GM18858 (cell line): ENCODE measurements at regions not wholly inside any gene's neighbourhood (a gene's known extent, or its start where the extent isn't known, plus 50 kb on each side); places are given as distances from the start of the nearest gene placed in this dataset.
"Not testable (repeated sequence)": the region's sequence is repeated elsewhere in the genome, so short reads cannot be mapped to it uniquely, and the experiment has no call there.

ENCODE experiments used
- ATAC-seq: cut with Tn5 transposase; IDR thresholded peaks from one replicate; pipeline ENCODE4 v1.9.1; 2021; ENCODE audit not compliant: unreplicated experiment

GRCh38 chr2:235105821-235106359 lies 154.1 kb downstream of the SH3BP4 start:
- no peak for ATAC-seq

GRCh38 chr2:235106874-235107639 lies 155.2 kb downstream of the SH3BP4 start:
- ATAC-seq: no peak

GRCh38 chr2:235107640-235107951 lies 155.8 kb downstream of the SH3BP4 start:
- ATAC-seq: no peak

GRCh38 chr2:235109561-235109960 lies 157.7 kb downstream of the SH3BP4 start:
- ATAC-seq: not testable (repeated sequence)

- ATAC-seq: no peak
Observed at GRCh38 chr2:235112365-235112764, 160.5 kb downstream of the SH3BP4 start.

GRCh38 chr2:235113854-235114253 lies 162.0 kb downstream of the SH3BP4 start:
- ATAC-seq: no peak

GRCh38 chr2:235114286-235114685 lies 162.5 kb downstream of the SH3BP4 start:
- no peak for ATAC-seq

GRCh38 chr2:235115521-235115920 lies 163.7 kb downstream of the SH3BP4 start:
- no peak for ATAC-seq

GRCh38 chr2:235116885-235117492 lies 165.2 kb downstream of the SH3BP4 start:
- no peak for ATAC-seq

GRCh38 chr2:235126768-235127167 lies 175.0 kb downstream of the SH3BP4 start:
- ATAC-seq: no peak

GRCh38 chr2:235127931-235128330 lies 176.1 kb downstream of the SH3BP4 start:
- no peak for ATAC-seq

GRCh38 chr2:235129850-235130249 lies 178.0 kb downstream of the SH3BP4 start:
- ATAC-seq: no peak

- no peak for ATAC-seq
Observed at GRCh38 chr2:235131334-235132305, 179.8 kb downstream of the SH3BP4 start.

GRCh38 chr2:235132651-235133050 lies 180.8 kb downstream of the SH3BP4 start:
- ATAC-seq: no peak

- no peak for ATAC-seq
Observed at GRCh38 chr2:235133837-235134236, 182.0 kb downstream of the SH3BP4 start.

GRCh38 chr2:235134420-235134819 lies 182.6 kb downstream of the SH3BP4 start:
- ATAC-seq: no peak

GRCh38 chr2:235135195-235135965 lies 183.6 kb downstream of the SH3BP4 start:
- no peak for ATAC-seq

- ATAC-seq: no peak
Observed at GRCh38 chr2:235135990-235136561, 184.3 kb downstream of the SH3BP4 start.

GRCh38 chr2:235138339-235138738 lies 186.5 kb downstream of the SH3BP4 start:
- no peak for ATAC-seq
